ENCODE measurements at regions not wholly inside any gene's neighbourhood (a gene's known extent, or its start where the extent isn't known, plus 50 kb on each side); places are given as distances from the start of the nearest gene placed in this dataset.

GRCh38 chr5:171646102-171647042 is 139.2 kb upstream of the SMIM23 start:
- TF ChIP-seq CTCF (IDR thresholded peaks at IDR 0.05) (no peak), REST (IDR thresholded peaks at IDR 0.05; ENCODE audit: insufficient read depth in 1 of 2, low read depth in 2 of 2, low read length in 1 of 2) (no peak), POLR2AphosphoS5 (IDR thresholded peaks at IDR 0.05; ENCODE audit: low read depth, low read length) (no peak), TCF7L2 (IDR thresholded peaks at IDR 0.05; ENCODE audit: low read depth, low read length) (no peak), SIN3A (IDR thresholded peaks at IDR 0.05; ENCODE audit: borderline replicate concordance, insufficient read depth, low read depth, low read length) (no peak)

Measured in Panc1 (cell line).